NOMO-1 (cell line): ENCODE measurements at regions not wholly inside any gene's neighbourhood (a gene's known extent, or its start where the extent isn't known, plus 50 kb on each side); places are given as distances from the start of the nearest gene placed in this dataset.

Source experiments
- DNase-seq, 2 experiments: peaks; one replicate each; lab custom pipeline; 2025; ENCODE audit not compliant: unreplicated experiment in 2 of 2; lab: John Stamatoyannopoulos, UW

- no peak for DNase-seq
Measured at GRCh38 chr9:119429302-119429701, 60.1 kb upstream of the BRINP1 start.

GRCh38 chr9:119420231-119420630 is 51.0 kb upstream of the BRINP1 start:
- no peak for DNase-seq
